Vagina (tissue), 2 donors: ENCODE measurements at regions not wholly inside any gene's neighbourhood (a gene's known extent, or its start where the extent isn't known, plus 50 kb on each side); places are given as distances from the start of the nearest gene placed in this dataset.
A peak's percentile ranks its signal among the peaks of the same experiment; 100 is the strongest.

ENCODE experiments used
- DNase-seq, 2 donors: peaks; one replicate each; pipeline ENCODE4 v3.0.0-alpha.2; 2017; ENCODE audit errors: extremely low spot score in 2 of 2
- H3K27ac ChIP-seq: fragments of 200-600 bp; sonication (generic); one replicate; pipeline ENCODE4 v1.5.1; 2019
- H3K27me3 ChIP-seq: fragments of 200-600 bp; sonication (generic); one replicate; pipeline ENCODE4 v1.5.1; 2019
- H3K36me3 ChIP-seq, 2 donors: fragments of 200-600 bp; sonication (generic); one replicate each; pipeline ENCODE4 v1.5.1; 2017 to 2019
- H3K4me1 ChIP-seq: fragments of 200-600 bp; sonication (generic); one replicate; pipeline ENCODE4 v1.5.1; 2019
- H3K4me3 ChIP-seq, 2 donors: fragments of 200-600 bp; sonication (generic); 1 replicate in 1 of 2; 2 replicates in 1 of 2; pipeline ENCODE4 v1.5.1; 2016 to 2019
- H3K9me3 ChIP-seq: fragments of 200-600 bp; sonication (generic); one replicate; pipeline ENCODE4 v1.5.1; 2019
- POLR2A ChIP-seq, 2 donors: fragments of 450-650 bp; IDR thresholded peaks; one replicate each; pipeline ENCODE4 v1.6.1; 2017; ENCODE audit warnings: antibody characterized with exemption in 2 of 2, mild to moderate bottlenecking in 2 of 2, moderate library complexity in 2 of 2
- POLR2AphosphoS5 ChIP-seq, 2 donors: sonication (generic); formaldehyde crosslinking; IDR thresholded peaks; one replicate each; pipeline ENCODE4 v1.9.0; 2017; ENCODE audit warnings: antibody characterized with exemption in 2 of 2, mild to moderate bottlenecking in 2 of 2, low read depth in 1 of 2; ENCODE audit not compliant: insufficient read depth in 1 of 2
- intact Hi-C: fragments of 100-400 bp; cut with DNase I; formaldehyde crosslinking; loops from one replicate; pipeline ENCODE4 v1.15.1; 2023
- TF ChIP-seq, protein P1 (sequence below), 3 experiments: fragments of 450-650 bp in 2 of 3; fragments of 200-600 bp in 1 of 3; sonication (generic) in 1 of 3; IDR thresholded peaks; one replicate each; pipeline ENCODE4 v1.5.1; 2017 to 2019; ENCODE audit warnings: antibody characterized with exemption in 3 of 3, mild to moderate bottlenecking in 2 of 3, moderate library complexity in 2 of 3

DNA sequence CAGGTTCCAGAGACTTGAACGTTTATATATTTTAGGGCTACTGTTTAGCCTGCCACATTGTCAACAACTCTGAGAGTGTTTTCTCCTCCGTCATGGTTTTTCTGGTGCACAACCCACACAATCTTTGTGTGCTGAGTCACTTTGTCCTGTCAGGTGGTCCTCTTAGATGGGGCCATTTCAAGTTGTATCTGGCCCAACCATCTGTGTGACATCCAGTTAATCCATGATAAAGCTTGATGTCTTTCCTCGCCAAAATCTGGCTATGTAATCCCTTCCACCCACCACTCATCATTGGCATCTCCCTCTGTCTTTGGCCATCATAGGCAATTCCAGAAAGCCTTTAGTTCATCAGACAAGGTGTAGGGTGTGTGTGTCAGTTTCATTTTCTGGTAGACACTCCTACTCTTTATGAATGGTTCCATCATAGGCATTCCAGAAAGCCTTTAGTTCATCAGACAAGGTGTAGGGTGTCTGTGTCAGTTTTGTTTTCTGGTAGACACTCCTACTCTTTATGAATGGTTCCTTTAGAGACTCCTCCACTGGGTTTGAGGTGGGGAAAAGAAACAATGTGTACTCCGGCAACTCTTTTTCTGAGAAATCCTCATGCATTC lies 282.0 kb upstream of the ACTBL2 start:
- Histone ChIP-seq H3K4me3 (no peak overlapping the region), H3K4me1 (no peaks in the 10 kb centered on the region), H3K9me3 (no peaks in the 10 kb centered on the region), H3K27ac (no peak overlapping the region), H3K27me3 (no peaks in the 10 kb centered on the region), H3K36me3 (no peaks in the 10 kb centered on the region)
- TF ChIP-seq, protein P1, sequence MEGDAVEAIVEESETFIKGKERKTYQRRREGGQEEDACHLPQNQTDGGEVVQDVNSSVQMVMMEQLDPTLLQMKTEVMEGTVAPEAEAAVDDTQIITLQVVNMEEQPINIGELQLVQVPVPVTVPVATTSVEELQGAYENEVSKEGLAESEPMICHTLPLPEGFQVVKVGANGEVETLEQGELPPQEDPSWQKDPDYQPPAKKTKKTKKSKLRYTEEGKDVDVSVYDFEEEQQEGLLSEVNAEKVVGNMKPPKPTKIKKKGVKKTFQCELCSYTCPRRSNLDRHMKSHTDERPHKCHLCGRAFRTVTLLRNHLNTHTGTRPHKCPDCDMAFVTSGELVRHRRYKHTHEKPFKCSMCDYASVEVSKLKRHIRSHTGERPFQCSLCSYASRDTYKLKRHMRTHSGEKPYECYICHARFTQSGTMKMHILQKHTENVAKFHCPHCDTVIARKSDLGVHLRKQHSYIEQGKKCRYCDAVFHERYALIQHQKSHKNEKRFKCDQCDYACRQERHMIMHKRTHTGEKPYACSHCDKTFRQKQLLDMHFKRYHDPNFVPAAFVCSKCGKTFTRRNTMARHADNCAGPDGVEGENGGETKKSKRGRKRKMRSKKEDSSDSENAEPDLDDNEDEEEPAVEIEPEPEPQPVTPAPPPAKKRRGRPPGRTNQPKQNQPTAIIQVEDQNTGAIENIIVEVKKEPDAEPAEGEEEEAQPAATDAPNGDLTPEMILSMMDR (IDR thresholded peaks at IDR 0.05) = no peak
- no peak for TF ChIP-seq POLR2AphosphoS5 (IDR thresholded peaks at IDR 0.05; ENCODE audit: insufficient read depth in 1 of 2, low read depth in 1 of 2)
- TF ChIP-seq POLR2A (IDR thresholded peaks at IDR 0.05) = no peak
- intact Hi-C loops = no loop called here
- no peak for DNase-seq

GRCh38 chr5:57761513-57761912 lies 278.9 kb upstream of the ACTBL2 start:
- TF ChIP-seq, protein P1 (IDR thresholded peaks at IDR 0.05) = no peak
- TF ChIP-seq POLR2AphosphoS5 (IDR thresholded peaks at IDR 0.05; ENCODE audit: insufficient read depth in 1 of 2, low read depth in 1 of 2) (no peak), POLR2A (IDR thresholded peaks at IDR 0.05) (no peak)
- Histone ChIP-seq H3K36me3 (no peaks in the 10 kb centered on the region), H3K4me3 (no peak overlapping the region), H3K9me3 (no peaks in the 10 kb centered on the region), H3K27me3 (no peaks in the 10 kb centered on the region), H3K4me1 (no peaks in the 10 kb centered on the region), H3K27ac (no peak overlapping the region)
- intact Hi-C loops = no loop called here
- no peak for DNase-seq

- Histone ChIP-seq H3K27ac (no peak overlapping the region), H3K27me3 (no peaks in the 10 kb centered on the region), H3K36me3 (no peaks in the 10 kb centered on the region), H3K4me1 (peaks cover 11% of the 10 kb centered on the region), H3K4me3 (no peak overlapping the region), H3K9me3 (no peaks in the 10 kb centered on the region)
- intact Hi-C loops = no loop called here
- TF ChIP-seq, protein P1 (IDR thresholded peaks at IDR 0.05) = no peak
- no peak for TF ChIP-seq POLR2A (IDR thresholded peaks at IDR 0.05)
- TF ChIP-seq POLR2AphosphoS5 (IDR thresholded peaks at IDR 0.05; ENCODE audit: insufficient read depth in 1 of 2, low read depth in 1 of 2) = no peak
- no peak for DNase-seq
Observed at GRCh38 chr5:57754616-57755015, 272.0 kb upstream of the ACTBL2 start.

- H3K4me3 ChIP-seq = no peak overlapping the region
- H3K9me3 ChIP-seq = no peaks in the 10 kb centered on the region
- H3K27ac ChIP-seq = no peak overlapping the region
- peaks cover 11% of the 10 kb centered on the region for H3K4me1 ChIP-seq
- intact Hi-C loops = no loop called here
- H3K27me3 ChIP-seq = no peaks in the 10 kb centered on the region
- DNase-seq = no peak
- H3K36me3 ChIP-seq = no peaks in the 10 kb centered on the region
- TF ChIP-seq, protein P1 (IDR thresholded peaks at IDR 0.05) = no peak
- TF ChIP-seq POLR2AphosphoS5 (IDR thresholded peaks at IDR 0.05; ENCODE audit: insufficient read depth in 1 of 2, low read depth in 1 of 2) = no peak
- TF ChIP-seq POLR2A (IDR thresholded peaks at IDR 0.05) = no peak
Observed at GRCh38 chr5:57753446-57753845, 270.8 kb upstream of the ACTBL2 start.

DNA sequence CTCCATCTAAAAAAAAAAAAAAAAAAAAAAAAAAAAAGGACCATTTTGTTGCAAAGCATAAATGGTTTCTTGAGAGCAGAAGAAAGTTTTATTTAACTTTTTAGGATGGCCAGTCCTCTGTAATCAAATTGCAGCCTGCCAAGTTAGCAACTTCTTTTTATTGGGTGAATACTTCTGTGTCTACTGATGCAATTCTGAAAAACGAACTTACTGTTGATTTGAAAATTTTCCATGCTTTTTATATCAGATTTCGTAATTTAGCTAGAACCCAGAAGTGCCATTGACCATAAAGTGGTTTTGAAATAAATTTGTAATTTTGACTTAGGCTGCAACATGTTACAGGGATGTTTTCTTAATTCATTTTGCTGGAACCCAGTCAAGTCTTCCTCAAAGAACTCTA lies 269.1 kb upstream of the ACTBL2 start:
- DNase-seq = no peak
- Histone ChIP-seq H3K27me3 (no peaks in the 10 kb centered on the region), H3K9me3 (no peaks in the 10 kb centered on the region), H3K4me3 (no peak overlapping the region), H3K27ac (peak overlapping the region; percentile 50), H3K4me1 (peaks cover 11% of the 10 kb centered on the region), H3K36me3 (no peaks in the 10 kb centered on the region)
- intact Hi-C loops = no loop called here
- TF ChIP-seq POLR2AphosphoS5 (IDR thresholded peaks at IDR 0.05; ENCODE audit: insufficient read depth in 1 of 2, low read depth in 1 of 2) (peak in 1 of 2 donors; percentile 35), POLR2A (IDR thresholded peaks at IDR 0.05) (no peak)
- TF ChIP-seq, protein P1 (IDR thresholded peaks at IDR 0.05) = no peak
